HS-5 (cell line): ENCODE measurements at regions not wholly inside any gene's neighbourhood (a gene's known extent, or its start where the extent isn't known, plus 50 kb on each side); places are given as distances from the start of the nearest gene placed in this dataset.
"Not testable (repeated sequence)": the region's sequence is repeated elsewhere in the genome, so short reads cannot be mapped to it uniquely, and the experiment has no call there.

ENCODE experiments used
- DNase-seq: peaks from one replicate; pipeline ENCODE4 v3.0.0-alpha.2; 2012; ENCODE audit warnings: low read depth

GRCh38 chr5:13045897-13046551 lies 898.5 kb downstream of the DNAH5 start:
- DNase-seq: no peak

- no peak for DNase-seq
These were observed 910.4 kb downstream of the DNAH5 start for GRCh38 chr5:13034061-13034460.

- DNase-seq: no peak
These were observed 915.3 kb downstream of the DNAH5 start for GRCh38 chr5:13029211-13029610.

- no peak for DNase-seq
These were observed 916.6 kb downstream of the DNAH5 start for GRCh38 chr5:13027874-13028273.

GRCh38 chr5:13019729-13020128 lies 924.8 kb downstream of the DNAH5 start:
- no peak for DNase-seq

GRCh38 chr5:13003457-13003856 lies 941.0 kb downstream of the DNAH5 start:
- DNase-seq: no peak

GRCh38 chr5:12999667-13000066 lies 944.8 kb downstream of the DNAH5 start:
- DNase-seq: no peak

GRCh38 chr5:12985142-12985541 lies 959.3 kb downstream of the DNAH5 start:
- no peak for DNase-seq

- no peak for DNase-seq
These were observed 969.6 kb downstream of the DNAH5 start for GRCh38 chr5:12974856-12975255.

- DNase-seq: no peak
These were observed 978.7 kb downstream of the DNAH5 start for GRCh38 chr5:12965804-12966203.

GRCh38 chr5:12959713-12960112 lies 984.8 kb downstream of the DNAH5 start:
- DNase-seq: no peak

GRCh38 chr5:12952409-12952808 lies 992.1 kb downstream of the DNAH5 start:
- DNase-seq: no peak

- no peak for DNase-seq
These were observed 992.6 kb downstream of the DNAH5 start for GRCh38 chr5:12951846-12952245.

GRCh38 chr5:12947379-12947778 lies 997.1 kb downstream of the DNAH5 start:
- DNase-seq: no peak

GRCh38 chr5:12945477-12945876 lies 999.0 kb downstream of the DNAH5 start:
- DNase-seq: not testable (repeated sequence)

GRCh38 chr5:12936221-12936620 lies 1008.3 kb downstream of the DNAH5 start:
- DNase-seq: no peak

- DNase-seq: no peak
These were observed 1009.8 kb downstream of the DNAH5 start for GRCh38 chr5:12934722-12935121.

GRCh38 chr5:12920527-12920926 lies 1016.3 kb upstream of the CTNND2 start:
- DNase-seq: no peak

- peak; percentile 51 for DNase-seq
These were observed 1006.9 kb upstream of the CTNND2 start for GRCh38 chr5:12911156-12911555.

GRCh38 chr5:12910641-12911040 lies 1006.4 kb upstream of the CTNND2 start:
- DNase-seq: peak; percentile 61

- no peak for DNase-seq
These were observed 998.4 kb upstream of the CTNND2 start for GRCh38 chr5:12902611-12903010.

GRCh38 chr5:12901696-12902095 lies 997.5 kb upstream of the CTNND2 start:
- DNase-seq: no peak

- no peak for DNase-seq
These were observed 991.8 kb upstream of the CTNND2 start for GRCh38 chr5:12896086-12896485.

- peak; percentile 19 for DNase-seq
These were observed 980.8 kb upstream of the CTNND2 start for GRCh38 chr5:12885018-12885417.

GRCh38 chr5:12883395-12883794 lies 979.1 kb upstream of the CTNND2 start:
- DNase-seq: no peak
